HEK293T (cell line): ENCODE measurements at regions not wholly inside any gene's neighbourhood (a gene's known extent, or its start where the extent isn't known, plus 50 kb on each side); places are given as distances from the start of the nearest gene placed in this dataset.

ENCODE experiments used
- ARNT ChIP-seq: fragments of 450-650 bp; IDR thresholded peaks from 2 replicates; pipeline ENCODE4 v1.6.1; 2017; ENCODE audit warnings: mild to moderate bottlenecking
- ELF4 ChIP-seq: fragments of 450-650 bp; IDR thresholded peaks from 2 replicates; pipeline ENCODE4 v1.6.1; 2017; ENCODE audit warnings: antibody characterized with exemption
- FOXA1 ChIP-seq: fragments of 450-650 bp; IDR thresholded peaks from 2 replicates; pipeline ENCODE4 v1.6.1; 2016; ENCODE audit warnings: mild to moderate bottlenecking
- FOXK2 ChIP-seq: fragments of 450-650 bp; IDR thresholded peaks from 2 replicates; pipeline ENCODE4 v1.6.1; 2016; ENCODE audit warnings: mild to moderate bottlenecking
- HDGF ChIP-seq: fragments of 450-650 bp; IDR thresholded peaks from 2 replicates; pipeline ENCODE4 v1.6.1; 2017; ENCODE audit warnings: antibody characterized with exemption, borderline replicate concordance
- L3MBTL2 ChIP-seq: fragments of 450-650 bp; conservative IDR thresholded peaks from 2 replicates; pipeline ENCODE4 v1.6.1; 2016; ENCODE audit warnings: mild to moderate bottlenecking
- LEF1 ChIP-seq: fragments of 450-650 bp; IDR thresholded peaks from 2 replicates; pipeline ENCODE4 v1.6.1; 2017; ENCODE audit warnings: mild to moderate bottlenecking, borderline replicate concordance
- NFRKB ChIP-seq: fragments of 450-650 bp; IDR thresholded peaks from 2 replicates; pipeline ENCODE4 v1.6.1; 2016; ENCODE audit warnings: mild to moderate bottlenecking, moderate library complexity
- PKNOX1 ChIP-seq: fragments of 450-650 bp; IDR thresholded peaks from 2 replicates; pipeline ENCODE4 v1.6.1; 2016
- SP1 ChIP-seq: fragments of 450-650 bp; IDR thresholded peaks from 2 replicates; pipeline ENCODE4 v1.6.1; 2017
- SUZ12 ChIP-seq: fragments of 450-650 bp; IDR thresholded peaks from 2 replicates; pipeline ENCODE4 v1.6.1; 2016; ENCODE audit warnings: mild to moderate bottlenecking
- TARDBP ChIP-seq: fragments of 450-650 bp; IDR thresholded peaks from 2 replicates; pipeline ENCODE4 v1.6.1; 2016

- TF ChIP-seq NFRKB (no peak), L3MBTL2 (no peak), PKNOX1 (no peak), FOXK2 (no peak), ELF4 (no peak), HDGF (no peak), FOXA1 (no peak), SP1 (no peak), TARDBP (no peak), LEF1 (no peak), SUZ12 (no peak), ARNT (no peak)
These were observed 512.9 kb upstream of the HTR2A start for GRCh38 chr13:47409778-47410177.
